HCT116 (cell line): ENCODE measurements at regions not wholly inside any gene's neighbourhood (a gene's known extent, or its start where the extent isn't known, plus 50 kb on each side); places are given as distances from the start of the nearest gene placed in this dataset.

Experiments
- ATAC-seq: fragments of 200-7000 bp; cut with Tn5 transposase; 2 replicates; pipeline ENCODE4 v1.9.1; 2020; ENCODE audit warnings: mild to moderate bottlenecking, moderate library complexity
- BruUV-seq: library from RNA; stranded (reverse); fragments of 400-500 nt; replicated peaks from 2 replicates; lab custom pipeline; 2021; lab: Mats Ljungman, UMichigan
- CTCF ChIA-PET: fragments of 300-600 bp; sonication (Branson Sonifier 250); formaldehyde crosslinking; loops from one replicate; lab custom pipeline; 2021; ENCODE audit warnings: antibody characterized with exemption; lab: Charles Lee
- POLR2A ChIA-PET: fragments of 300-600, 350-600 bp; sonication (Branson Sonifier 250); formaldehyde crosslinking; loops from one replicate; lab custom pipeline; 2021; ENCODE audit warnings: antibody characterized with exemption; lab: Charles Lee
- RAD21 ChIA-PET, 2 experiments: fragments of 300-600 bp; sonication (Branson Sonifier 250); formaldehyde crosslinking; loops; one replicate each; lab custom pipeline; 2023; ENCODE audit warnings: low total read pairs in 2 of 2; ENCODE audit not compliant: uncharacterized antibody in 2 of 2, unreplicated experiment in 2 of 2, low non-redundant PET in 1 of 2; lab: Charles Lee
- DNase-seq: peaks from one replicate; pipeline ENCODE4 v3.0.0-alpha.2; 2010; ENCODE audit warnings: low read depth, low spot score
- H2AFZ ChIP-seq: fragments of 200-600 bp; shearing (Covaris generic), sonication (generic); 2 replicates; pipeline ENCODE4 v1.6.1; 2017; ENCODE audit warnings: low read depth, mixed run types, mixed read lengths, antibody characterized with exemption, low read length; ENCODE audit not compliant: poor library complexity, severe bottlenecking
- H3K27ac ChIP-seq: 2 replicates; pipeline ENCODE4 v1.5.1; 2012; ENCODE audit warnings: low read depth, low read length
- H3K27me3 ChIP-seq: fragments of 200-600 bp; sonication (generic); 2 replicates; pipeline ENCODE4 v1.6.1; 2016; ENCODE audit warnings: mixed run types, low read length, mixed read lengths; ENCODE audit not compliant: insufficient read depth
- H3K36me3 ChIP-seq, 2 experiments: fragments of 200-500 bp in 1 of 2; fragments of 200-600 bp in 1 of 2; sonication (Bioruptor generic) in 1 of 2; sonication (generic) in 1 of 2; 2 replicates each; pipeline versions ENCODE4 v1.5.1 to v1.6.1; 2014 to 2016; ENCODE audit warnings: low read length in 2 of 2, inconsistent platforms in 1 of 2, mixed read lengths in 1 of 2, mixed run types in 1 of 2; ENCODE audit not compliant: insufficient read depth in 2 of 2, control insufficient read depth in 1 of 2
- H3K4me1 ChIP-seq, 2 experiments: fragments of 200-600 bp in 1 of 2; sonication (generic) in 1 of 2; 2 replicates each; pipeline versions ENCODE4 v1.5.1 to v1.6.1; 2012 to 2017; ENCODE audit warnings: low read length in 2 of 2, inconsistent platforms in 1 of 2, mild to moderate bottlenecking in 1 of 2, mixed read lengths in 1 of 2, mixed run types in 1 of 2, moderate library complexity in 1 of 2; ENCODE audit not compliant: insufficient read depth in 2 of 2, control insufficient read depth in 1 of 2
- H3K4me2 ChIP-seq: fragments of 200-600 bp; sonication (generic); 2 replicates; pipeline ENCODE4 v1.6.1; 2017; ENCODE audit warnings: mixed run types, low read length, mixed read lengths
- H3K4me3 ChIP-seq, 2 experiments: fragments of 200-600 bp in 1 of 2; sonication (generic) in 1 of 2; replicated peaks in 1 of 2; 2 replicates each; pipeline ENCODE4 v1.5.1; 2011 to 2016; ENCODE audit warnings: low read length in 2 of 2, control low read depth in 1 of 2, low read depth in 1 of 2, mild to moderate bottlenecking in 1 of 2, mixed read lengths in 1 of 2, mixed run types in 1 of 2
- H3K79me2 ChIP-seq: fragments of 200-600 bp; sonication (generic); 2 replicates; pipeline ENCODE4 v1.6.1; 2017; ENCODE audit warnings: mild to moderate bottlenecking, mixed run types, low read length, moderate library complexity, mixed read lengths; ENCODE audit not compliant: insufficient read depth
- H3K9ac ChIP-seq: fragments of 200-600 bp; sonication (generic); 2 replicates; pipeline ENCODE4 v1.6.1; 2016; ENCODE audit warnings: low read length, mixed read lengths
- H3K9me2 ChIP-seq: fragments of 200-600 bp; sonication (generic), shearing (Covaris generic); 2 replicates; pipeline ENCODE4 v1.6.1; 2017; ENCODE audit warnings: mixed run types, mild to moderate bottlenecking, moderate library complexity; ENCODE audit not compliant: insufficient read depth
- H3K9me3 ChIP-seq, 2 experiments: fragments of 200-500 bp in 1 of 2; fragments of 200-600 bp in 1 of 2; sonication (Bioruptor generic) in 1 of 2; sonication (generic) in 1 of 2; 2 replicates each; pipeline ENCODE4 v1.6.1; 2014 to 2017; ENCODE audit warnings: low read length in 2 of 2, mixed read lengths in 2 of 2, inconsistent platforms in 1 of 2, low read depth in 1 of 2, mild to moderate bottlenecking in 1 of 2, mixed run types in 1 of 2, moderate library complexity in 1 of 2; ENCODE audit not compliant: control insufficient read depth in 1 of 2, insufficient read depth in 1 of 2
- H4K20me1 ChIP-seq: fragments of 200-600 bp; sonication (generic), shearing (Covaris generic); 2 replicates; pipeline ENCODE4 v1.6.1; 2017; ENCODE audit warnings: mixed run types, mild to moderate bottlenecking, moderate library complexity; ENCODE audit not compliant: insufficient read depth
- CBX3 ChIP-seq: IDR thresholded peaks from 2 replicates; pipeline ENCODE4 v1.6.1; 2012; ENCODE audit warnings: low read depth
- ELF1 ChIP-seq: IDR thresholded peaks from 2 replicates; pipeline ENCODE4 v1.6.1; 2012; ENCODE audit warnings: low read depth, borderline replicate concordance
- EZH2 ChIP-seq: fragments of 200-600 bp; sonication (generic); IDR thresholded peaks from 2 replicates; pipeline ENCODE4 v1.6.1; 2017; ENCODE audit warnings: antibody characterized with exemption, mixed run types
- EZH2phosphoT487 ChIP-seq: fragments of 200-600 bp; IDR thresholded peaks from 2 replicates; pipeline ENCODE4 v1.6.1; 2018; ENCODE audit warnings: antibody characterized with exemption, borderline replicate concordance
- POLR2A ChIP-seq: IDR thresholded peaks from 2 replicates; pipeline ENCODE4 v1.7.0; 2011; ENCODE audit warnings: borderline replicate concordance; ENCODE audit not compliant: insufficient read depth, insufficient read length; ENCODE audit errors: extremely low read depth
- RAD21 ChIP-seq: IDR thresholded peaks from 2 replicates; pipeline ENCODE4 v1.6.1; 2012; ENCODE audit warnings: low read depth, mild to moderate bottlenecking
- SIN3A ChIP-seq: IDR thresholded peaks from 2 replicates; pipeline ENCODE4 v1.6.1; 2012; ENCODE audit warnings: low read depth
- SRF ChIP-seq: IDR thresholded peaks from 2 replicates; pipeline ENCODE4 v1.6.1; 2012; ENCODE audit warnings: low read depth
- TCF7L2 ChIP-seq: IDR thresholded peaks from 2 replicates; pipeline ENCODE4 v1.7.0; 2011; ENCODE audit warnings: borderline replicate concordance, inconsistent platforms; ENCODE audit not compliant: insufficient read depth, insufficient read length; ENCODE audit errors: extremely low read depth
- YY1 ChIP-seq: IDR thresholded peaks from 2 replicates; pipeline ENCODE4 v1.6.1; 2011; ENCODE audit warnings: low read length, low read depth, moderate library complexity, mild to moderate bottlenecking; ENCODE audit not compliant: insufficient replicate concordance; ENCODE audit errors: extremely low read depth
- ZFX ChIP-seq: fragments of 450-650 bp; IDR thresholded peaks from 2 replicates; pipeline ENCODE4 v1.6.1; 2017
- intact Hi-C: fragments of 100-400 bp; cut with micrococcal nuclease; formaldehyde crosslinking; loops from 2 replicates; pipeline ENCODE4 v1.10.0; 2022
- TF ChIP-seq, protein P1 (sequence below): IDR thresholded peaks from 2 replicates; pipeline ENCODE4 v1.6.1; 2012
- TF ChIP-seq, protein P2 (sequence below): IDR thresholded peaks from 2 replicates; pipeline ENCODE4 v1.6.1; 2012

DNA sequence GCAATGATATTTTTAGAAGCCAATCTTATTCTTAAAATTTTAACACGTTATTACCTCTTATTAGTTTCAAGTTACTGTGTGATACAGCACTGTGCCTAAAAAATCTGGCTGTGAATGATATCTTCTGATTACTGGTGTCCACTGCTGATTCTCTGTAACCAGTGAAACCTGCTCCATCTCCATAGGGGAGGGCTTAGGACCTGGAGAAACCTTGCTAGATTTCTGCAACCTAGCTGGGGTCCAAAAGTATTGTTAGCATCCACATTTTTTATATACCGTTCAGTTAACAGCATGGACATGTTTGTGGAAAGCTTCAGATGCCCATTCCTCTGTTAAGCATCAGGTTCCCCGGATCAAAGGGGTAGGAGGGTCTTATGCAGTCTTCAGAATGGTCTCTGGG lies 193.9 kb upstream of the TOPAZ1 start:
- no peak overlapping the region for H3K9ac ChIP-seq
- peaks cover 6% of the 10 kb centered on the region; the same call in 1 of the 2 replicates for H3K27me3 ChIP-seq
- CTCF ChIA-PET: no interaction called here
- RAD21 ChIA-PET: no interaction called here
- H3K27ac ChIP-seq: no peak overlapping the region
- DNase-seq (no peak), ATAC-seq (no peak)
- no peak overlapping the region for H3K4me2 ChIP-seq
- H3K79me2 ChIP-seq: no peaks in the 10 kb centered on the region
- H3K4me1 ChIP-seq: peaks cover 3 to 5% of the 10 kb centered on the region in 2 experiments; a peak in 2 of 4 replicates
- H2AFZ ChIP-seq: no peak overlapping the region
- H3K9me2 ChIP-seq: 0 out of 2 replicates have a peak, but pooled peaks cover 4% of the 10 kb centered on the region
- intact Hi-C loops: no loop called here
- BruUV-seq: no TSS peak
- TF ChIP-seq, protein P1, sequence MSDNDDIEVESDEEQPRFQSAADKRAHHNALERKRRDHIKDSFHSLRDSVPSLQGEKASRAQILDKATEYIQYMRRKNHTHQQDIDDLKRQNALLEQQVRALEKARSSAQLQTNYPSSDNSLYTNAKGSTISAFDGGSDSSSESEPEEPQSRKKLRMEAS: no peak
- TF ChIP-seq TCF7L2 (no peak), EZH2phosphoT487 (no peak), SRF (no peak), RAD21 (no peak), EZH2 (no peak), ZFX (no peak), ELF1 (no peak), YY1 (no peak), SIN3A (no peak), CBX3 (no peak), POLR2A (no peak)
- TF ChIP-seq, protein P2, sequence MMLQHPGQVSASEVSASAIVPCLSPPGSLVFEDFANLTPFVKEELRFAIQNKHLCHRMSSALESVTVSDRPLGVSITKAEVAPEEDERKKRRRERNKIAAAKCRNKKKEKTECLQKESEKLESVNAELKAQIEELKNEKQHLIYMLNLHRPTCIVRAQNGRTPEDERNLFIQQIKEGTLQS: no peak
- no peak overlapping the region for H3K4me3 ChIP-seq
- H3K36me3 ChIP-seq: no peaks in the 10 kb centered on the region
- H3K9me3 ChIP-seq: no peaks in the 10 kb centered on the region
- no peaks in the 10 kb centered on the region for H4K20me1 ChIP-seq
- POLR2A ChIA-PET: no interaction called here
